ENCODE measurements at regions not wholly inside any gene's neighbourhood (a gene's known extent, or its start where the extent isn't known, plus 50 kb on each side); places are given as distances from the start of the nearest gene placed in this dataset.

DNA sequence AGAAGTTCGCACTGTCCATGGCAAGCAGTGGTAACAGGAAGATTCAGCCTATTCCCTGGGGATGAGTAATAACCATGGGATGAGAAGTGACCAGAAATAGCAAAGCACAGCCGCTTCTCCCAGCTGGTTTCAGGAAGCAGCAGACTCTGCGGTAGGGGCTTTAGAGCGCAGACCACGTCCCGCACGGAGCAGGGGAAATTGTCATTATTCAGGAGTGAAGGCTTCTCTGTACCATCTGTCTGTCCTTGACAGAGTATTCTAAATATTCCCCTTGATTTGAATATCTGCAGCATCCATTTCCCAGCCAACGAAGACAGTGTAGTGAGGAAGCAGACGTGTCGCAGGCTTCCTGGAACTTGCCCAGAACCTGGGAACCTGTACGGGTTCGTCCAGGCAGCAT lies 159.6 kb downstream of the NXNL2 start:
- H3K36me3 Mint-ChIP-seq, result no peaks in the 10 kb centered on the region
- Histone ChIP-seq H3K27me3 (ENCODE audit: insufficient read depth, low read length) (no peaks in the 10 kb centered on the region), H3K4me1 (ENCODE audit: insufficient read depth, low read length) (no peaks in the 10 kb centered on the region), H3K4me3 (ENCODE audit: low read length in 2 of 2) (no peak overlapping the region), H3K36me3 (ENCODE audit: insufficient read depth, low read length) (no peaks in the 10 kb centered on the region), H3K9me3 (ENCODE audit: control insufficient read depth in 1 of 2, low read length in 2 of 2) (no peaks in the 10 kb centered on the region), H3K27ac (ENCODE audit: low read depth, low read length) (no peak overlapping the region)
- no peak overlapping the region for H3K27ac Mint-ChIP-seq
- intact Hi-C loops (cut with micrococcal nuclease), result no loop called here
- H3K4me3 Mint-ChIP-seq, result no peak overlapping the region
- POLR2A ChIA-PET (ENCODE audit: partially characterized antibody), result no interaction called here
- DNase-seq, result no peak
- no peaks in the 10 kb centered on the region for H3K4me1 Mint-ChIP-seq
- CTCF ChIA-PET (ENCODE audit: partially characterized antibody), result no interaction called here
- peaks cover 0 to 14% (median 7%) of the 10 kb centered on the region in 8 donors for H3K9me3 Mint-ChIP-seq
- H3K27me3 Mint-ChIP-seq, result peaks cover 5 to 7% of the 10 kb centered on the region in 2 donors

DNA sequence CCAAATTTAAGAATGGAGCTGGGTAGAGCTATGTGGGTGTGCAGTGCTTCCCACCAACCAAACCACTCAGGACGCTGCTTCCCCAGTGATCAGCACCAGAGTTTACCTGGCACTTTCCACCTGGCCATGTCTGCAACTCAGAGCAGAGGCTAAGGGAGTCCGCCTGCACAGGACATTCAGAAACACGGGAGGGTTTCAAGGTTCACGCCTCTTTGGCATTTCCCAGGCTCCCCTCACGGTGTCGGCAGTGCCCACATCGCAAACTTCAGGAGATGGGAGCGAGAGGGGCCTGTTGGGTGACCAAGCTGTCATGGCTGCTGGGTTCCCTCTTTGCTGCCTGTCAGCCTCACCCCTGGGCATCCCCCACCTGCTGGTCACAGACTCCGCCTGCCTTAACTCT lies 161.5 kb downstream of the NXNL2 start:
- no peaks in the 10 kb centered on the region for H3K27me3 ChIP-seq (ENCODE audit: insufficient read depth, low read length)
- no peak for DNase-seq
- H3K27ac Mint-ChIP-seq, result no peak overlapping the region
- H3K27me3 Mint-ChIP-seq, result peaks cover 5 to 7% of the 10 kb centered on the region in 2 donors
- H3K36me3 ChIP-seq (ENCODE audit: insufficient read depth, low read length), result no peaks in the 10 kb centered on the region
- intact Hi-C loops (cut with micrococcal nuclease), result no loop called here
- H3K4me3 Mint-ChIP-seq, result no peak overlapping the region
- no peaks in the 10 kb centered on the region for H3K9me3 ChIP-seq (ENCODE audit: control insufficient read depth in 1 of 2, low read length in 2 of 2)
- CTCF ChIA-PET (ENCODE audit: partially characterized antibody), result no interaction called here
- H3K4me3 ChIP-seq (ENCODE audit: low read length in 2 of 2), result no peak overlapping the region
- H3K36me3 Mint-ChIP-seq, result no peaks in the 10 kb centered on the region
- H3K9me3 Mint-ChIP-seq, result peaks cover 0 to 14% (median 7%) of the 10 kb centered on the region in 8 donors
- POLR2A ChIA-PET (ENCODE audit: partially characterized antibody), result no interaction called here
- H3K4me1 ChIP-seq (ENCODE audit: insufficient read depth, low read length), result no peaks in the 10 kb centered on the region
- H3K4me1 Mint-ChIP-seq, result no peaks in the 10 kb centered on the region
- H3K27ac ChIP-seq (ENCODE audit: low read depth, low read length), result no peak overlapping the region

DNA sequence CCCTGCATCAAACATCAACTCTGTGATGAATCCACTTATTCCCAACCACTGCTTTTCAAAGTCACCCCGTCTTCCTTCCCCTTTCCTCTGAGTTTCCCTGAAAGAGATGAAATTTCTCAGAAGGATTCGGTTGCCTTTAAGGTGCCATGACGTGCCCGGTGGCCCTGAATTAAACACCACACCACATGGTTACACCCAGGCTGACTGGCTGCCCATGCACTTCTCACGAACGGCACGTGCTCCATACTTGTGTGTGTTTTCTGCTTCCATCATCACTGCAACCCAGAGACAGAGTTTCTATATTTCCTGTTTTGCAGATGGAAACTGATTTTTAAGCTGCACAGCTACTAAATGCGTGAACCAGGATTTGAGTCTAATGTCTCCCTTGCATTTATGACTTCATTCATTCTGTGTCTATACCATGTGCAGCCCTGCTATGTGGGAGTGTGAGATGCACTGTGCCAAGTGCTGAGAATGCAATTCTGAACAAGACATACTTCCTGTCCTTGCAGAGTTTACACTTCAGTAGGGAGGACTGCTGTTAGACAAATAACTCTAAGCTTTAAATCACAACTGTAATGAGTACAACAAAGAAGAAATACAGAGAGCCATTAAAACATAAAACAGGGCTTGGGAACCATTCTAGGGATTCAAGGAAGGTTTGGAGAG lies 162.9 kb downstream of the NXNL2 start:
- Histone ChIP-seq H3K27ac (ENCODE audit: low read depth, low read length) (no peak overlapping the region), H3K4me1 (ENCODE audit: insufficient read depth, low read length) (no peaks in the 10 kb centered on the region), H3K36me3 (ENCODE audit: insufficient read depth, low read length) (no peaks in the 10 kb centered on the region), H3K4me3 (ENCODE audit: low read length in 2 of 2) (no peak overlapping the region), H3K27me3 (ENCODE audit: insufficient read depth, low read length) (no peaks in the 10 kb centered on the region), H3K9me3 (ENCODE audit: control insufficient read depth in 1 of 2, low read length in 2 of 2) (no peaks in the 10 kb centered on the region)
- H3K4me1 Mint-ChIP-seq, result no peaks in the 10 kb centered on the region
- intact Hi-C loops (cut with micrococcal nuclease), result no loop called here
- no peak overlapping the region for H3K27ac Mint-ChIP-seq
- ChIA-PET POLR2A (ENCODE audit: partially characterized antibody) (no interaction called here), CTCF (ENCODE audit: partially characterized antibody) (no interaction called here)
- no peak for DNase-seq
- H3K4me3 Mint-ChIP-seq, result no peak overlapping the region
- H3K9me3 Mint-ChIP-seq, result peaks cover 0 to 9% (median 7%) of the 10 kb centered on the region in 8 donors
- H3K36me3 Mint-ChIP-seq, result no peaks in the 10 kb centered on the region
- peaks cover 6 to 9% of the 10 kb centered on the region in 2 donors for H3K27me3 Mint-ChIP-seq

DNA sequence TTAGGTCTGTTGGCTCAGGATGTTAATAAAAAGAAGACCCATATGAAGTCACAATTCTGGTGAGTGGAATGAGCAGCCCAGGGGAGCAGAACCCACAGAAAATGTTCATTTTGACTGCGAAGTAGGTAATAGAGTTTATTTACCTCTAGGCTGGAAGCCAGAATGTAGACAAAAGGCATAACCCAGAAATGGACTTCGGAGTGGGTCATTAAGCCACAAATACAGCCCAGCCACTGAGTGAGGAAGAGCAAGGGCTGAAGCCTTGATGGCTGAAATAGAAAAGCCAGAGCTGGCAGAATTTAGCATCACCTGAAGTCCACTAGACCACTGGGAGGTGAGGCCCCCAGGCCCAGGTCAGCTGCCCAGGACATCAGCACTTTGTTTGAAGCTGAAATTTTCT lies 168.0 kb downstream of the NXNL2 start:
- no peak overlapping the region for H3K4me3 Mint-ChIP-seq

DNA sequence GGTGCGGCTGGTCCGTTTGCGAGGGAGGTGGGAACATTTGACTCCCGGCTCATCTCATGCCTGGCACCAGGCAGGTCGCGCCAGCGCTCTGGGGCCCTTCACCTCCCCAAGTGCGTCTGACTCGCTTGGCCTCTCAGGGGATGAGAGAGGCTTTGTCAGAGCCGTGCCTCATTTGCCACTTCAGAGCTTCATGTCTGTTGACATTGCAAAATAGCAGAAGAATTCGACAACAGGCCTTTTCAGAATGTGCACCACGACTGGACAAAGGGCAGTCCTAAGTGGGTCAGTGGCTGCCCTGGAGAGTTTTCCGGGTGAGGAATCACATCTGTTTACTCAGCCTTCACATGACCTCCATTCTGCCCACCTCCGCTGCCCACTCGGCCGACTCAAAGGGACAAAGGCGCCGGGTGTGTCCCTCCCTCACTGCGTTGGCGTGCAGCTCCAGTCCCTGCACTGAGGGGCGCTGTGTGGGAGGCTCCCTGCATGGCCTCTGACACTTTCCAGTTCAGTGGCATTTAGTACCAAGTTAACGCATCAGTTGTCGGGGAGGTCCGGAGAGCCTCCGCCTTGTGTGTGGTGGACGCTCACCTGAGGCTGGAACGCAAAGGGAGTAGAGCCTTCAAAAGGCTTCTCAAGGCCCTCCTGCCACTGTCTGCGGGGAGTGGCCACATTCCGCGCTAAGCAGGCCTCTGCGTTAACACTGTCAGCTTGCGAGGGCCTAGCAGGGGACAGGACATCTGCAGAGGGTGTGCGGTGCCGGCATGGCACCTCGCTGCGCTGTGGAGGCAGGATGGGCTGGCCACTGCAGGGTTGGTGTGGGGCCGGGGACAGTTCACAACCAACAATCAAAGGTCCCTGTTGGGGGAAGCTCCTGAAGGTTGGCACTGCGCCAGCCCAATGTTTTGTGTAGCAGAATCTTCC lies 171.5 kb downstream of the NXNL2 start:
- ChIA-PET POLR2A (ENCODE audit: partially characterized antibody) (no interaction called here), CTCF (ENCODE audit: partially characterized antibody) (no interaction called here)
- Mint-ChIP-seq H3K36me3 (no peaks in the 10 kb centered on the region), H3K27ac (no peak overlapping the region), H3K4me3 (no peak overlapping the region), H3K4me1 (no peaks in the 10 kb centered on the region), H3K27me3 (peaks cover 4 to 5% of the 10 kb centered on the region in 2 donors), H3K9me3 (peaks cover 0 to 4% (median 0%) of the 10 kb centered on the region in 8 donors)
- Histone ChIP-seq H3K4me3 (ENCODE audit: low read length in 2 of 2) (no peak overlapping the region), H3K27me3 (ENCODE audit: insufficient read depth, low read length) (no peaks in the 10 kb centered on the region), H3K27ac (ENCODE audit: low read depth, low read length) (no peak overlapping the region), H3K9me3 (ENCODE audit: control insufficient read depth in 1 of 2, low read length in 2 of 2) (no peaks in the 10 kb centered on the region), H3K4me1 (ENCODE audit: insufficient read depth, low read length) (no peaks in the 10 kb centered on the region), H3K36me3 (ENCODE audit: insufficient read depth, low read length) (no peaks in the 10 kb centered on the region)
- DNase-seq, result no peak
- intact Hi-C loops (cut with micrococcal nuclease), result no loop called here

More for the DNA sequence above, 168.0 kb downstream of the NXNL2 start:
- Mint-ChIP-seq H3K27me3 (peaks cover 2 to 4% of the 10 kb centered on the region in 2 donors), H3K9me3 (peaks cover 0 to 2% (median 0%) of the 10 kb centered on the region in 8 donors), H3K36me3 (no peaks in the 10 kb centered on the region), H3K4me1 (no peaks in the 10 kb centered on the region), H3K27ac (peak overlapping the region in 1 of 7 donors; percentile 25)
- no peak overlapping the region for H3K27ac ChIP-seq (ENCODE audit: low read depth, low read length)
- POLR2A ChIA-PET (ENCODE audit: partially characterized antibody), result no interaction called here
- no peaks in the 10 kb centered on the region for H3K36me3 ChIP-seq (ENCODE audit: insufficient read depth, low read length)
- CTCF ChIA-PET (ENCODE audit: partially characterized antibody), result no interaction called here
- no peaks in the 10 kb centered on the region for H3K4me1 ChIP-seq (ENCODE audit: insufficient read depth, low read length)
- H3K27me3 ChIP-seq (ENCODE audit: insufficient read depth, low read length), result no peaks in the 10 kb centered on the region
- no peak for DNase-seq
- H3K9me3 ChIP-seq (ENCODE audit: control insufficient read depth in 1 of 2, low read length in 2 of 2), result no peaks in the 10 kb centered on the region
- intact Hi-C loops (cut with micrococcal nuclease), result no loop called here
- no peak overlapping the region for H3K4me3 ChIP-seq (ENCODE audit: low read length in 2 of 2)

DNA sequence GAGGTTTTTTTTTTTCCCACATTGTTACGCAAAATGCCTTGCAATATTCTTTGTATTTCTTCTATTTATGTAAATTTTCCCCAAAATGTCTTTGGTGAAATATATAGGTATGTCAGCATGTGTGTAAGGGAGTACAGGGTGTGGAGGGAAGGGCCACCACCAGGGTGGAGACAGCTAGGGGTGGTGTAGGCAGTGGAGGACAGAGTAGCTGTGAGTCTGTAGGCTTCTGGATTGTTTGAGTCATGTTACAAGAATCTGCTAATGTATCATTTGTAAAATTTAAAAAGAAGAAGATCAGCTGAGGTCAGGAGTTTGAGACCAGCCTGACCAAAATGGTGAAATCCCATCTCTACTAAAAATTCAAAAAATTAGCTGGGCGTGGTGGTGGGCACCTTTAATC lies 175.5 kb downstream of the NXNL2 start:
- Histone ChIP-seq H3K27ac (ENCODE audit: low read depth, low read length) (no peak overlapping the region), H3K4me1 (ENCODE audit: insufficient read depth, low read length) (no peaks in the 10 kb centered on the region), H3K4me3 (ENCODE audit: low read length in 2 of 2) (no peak overlapping the region), H3K9me3 (ENCODE audit: control insufficient read depth in 1 of 2, low read length in 2 of 2) (no peaks in the 10 kb centered on the region), H3K36me3 (ENCODE audit: insufficient read depth, low read length) (no peaks in the 10 kb centered on the region), H3K27me3 (ENCODE audit: insufficient read depth, low read length) (no peaks in the 10 kb centered on the region)
- ChIA-PET POLR2A (ENCODE audit: partially characterized antibody) (no interaction called here), CTCF (ENCODE audit: partially characterized antibody) (no interaction called here)
- intact Hi-C loops (cut with micrococcal nuclease), result no loop called here
- Mint-ChIP-seq H3K4me3 (no peak overlapping the region), H3K4me1 (no peaks in the 10 kb centered on the region), H3K36me3 (no peaks in the 10 kb centered on the region), H3K9me3 (peaks cover 0 to 10% (median 0%) of the 10 kb centered on the region in 8 donors), H3K27ac (no peak overlapping the region), H3K27me3 (peaks cover 2 to 6% of the 10 kb centered on the region in 2 donors)
- DNase-seq, result no peak

DNA sequence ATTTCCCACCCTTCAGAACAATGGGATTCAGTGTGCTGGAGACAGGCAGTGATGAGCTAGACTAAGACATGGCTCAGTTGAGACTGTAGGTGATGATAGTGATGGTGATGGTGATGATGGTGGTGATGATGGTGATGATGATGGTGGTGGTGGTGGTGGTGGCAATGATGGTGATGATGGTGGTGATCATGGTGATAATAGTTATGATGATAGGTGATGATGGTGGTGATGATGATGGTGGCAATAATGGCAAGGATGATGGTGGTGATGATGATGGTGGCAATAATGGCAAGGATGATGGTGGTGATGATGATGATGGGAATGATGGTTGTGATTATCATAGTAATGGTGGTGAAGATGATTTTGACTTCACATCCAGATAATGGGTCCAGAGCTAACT lies 176.7 kb downstream of the NXNL2 start:
- Histone ChIP-seq H3K4me3 (ENCODE audit: low read length in 2 of 2) (no peak overlapping the region), H3K36me3 (ENCODE audit: insufficient read depth, low read length) (no peaks in the 10 kb centered on the region), H3K27ac (ENCODE audit: low read depth, low read length) (no peak overlapping the region), H3K4me1 (ENCODE audit: insufficient read depth, low read length) (no peaks in the 10 kb centered on the region), H3K9me3 (ENCODE audit: control insufficient read depth in 1 of 2, low read length in 2 of 2) (no peaks in the 10 kb centered on the region), H3K27me3 (ENCODE audit: insufficient read depth, low read length) (no peaks in the 10 kb centered on the region)
- Mint-ChIP-seq H3K9me3 (peaks cover 0 to 11% (median 0%) of the 10 kb centered on the region in 8 donors), H3K4me1 (no peaks in the 10 kb centered on the region), H3K4me3 (no peak overlapping the region), H3K27me3 (peaks cover 3 to 6% of the 10 kb centered on the region in 2 donors), H3K36me3 (peaks cover 0 to 4% of the 10 kb centered on the region in 2 donors), H3K27ac (no peak overlapping the region)
- ChIA-PET CTCF (ENCODE audit: partially characterized antibody) (no interaction called here), POLR2A (ENCODE audit: partially characterized antibody) (no interaction called here)
- intact Hi-C loops (cut with micrococcal nuclease), result no loop called here
- DNase-seq, result no peak
